CD4-positive, alpha-beta T cell treated with Interleukin-1 beta for 1 hour (primary cell): ENCODE measurements at regions not wholly inside any gene's neighbourhood (a gene's known extent, or its start where the extent isn't known, plus 50 kb on each side); places are given as distances from the start of the nearest gene placed in this dataset.
"Not testable (repeated sequence)": the region's sequence is repeated elsewhere in the genome, so short reads cannot be mapped to it uniquely, and the experiment has no call there.

Experiments
- DNase-seq, 2 donors: peaks; one replicate each; pipeline ENCODE4 v3.0.0-alpha.2; 2020 to 2022

DNA sequence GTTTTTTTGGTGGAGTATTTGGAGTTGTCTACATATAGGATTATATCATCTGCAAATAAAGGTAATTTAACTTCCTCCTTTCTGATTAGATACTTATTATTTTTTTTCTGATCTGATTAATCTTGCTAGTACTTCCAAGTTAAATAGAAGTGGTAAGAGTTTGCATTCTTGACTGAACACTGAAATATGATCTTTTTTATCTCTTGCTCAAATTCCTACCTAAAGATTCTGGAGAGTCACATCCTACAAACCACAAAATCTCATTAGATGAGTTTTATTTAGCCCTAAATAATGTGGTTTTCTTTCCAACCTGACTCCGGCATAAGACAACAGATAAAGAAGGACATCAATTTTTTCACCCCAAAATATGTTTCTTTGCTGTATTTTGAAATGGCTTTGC lies 977.9 kb upstream of the GBE1 start:
- no peak for DNase-seq

DNA sequence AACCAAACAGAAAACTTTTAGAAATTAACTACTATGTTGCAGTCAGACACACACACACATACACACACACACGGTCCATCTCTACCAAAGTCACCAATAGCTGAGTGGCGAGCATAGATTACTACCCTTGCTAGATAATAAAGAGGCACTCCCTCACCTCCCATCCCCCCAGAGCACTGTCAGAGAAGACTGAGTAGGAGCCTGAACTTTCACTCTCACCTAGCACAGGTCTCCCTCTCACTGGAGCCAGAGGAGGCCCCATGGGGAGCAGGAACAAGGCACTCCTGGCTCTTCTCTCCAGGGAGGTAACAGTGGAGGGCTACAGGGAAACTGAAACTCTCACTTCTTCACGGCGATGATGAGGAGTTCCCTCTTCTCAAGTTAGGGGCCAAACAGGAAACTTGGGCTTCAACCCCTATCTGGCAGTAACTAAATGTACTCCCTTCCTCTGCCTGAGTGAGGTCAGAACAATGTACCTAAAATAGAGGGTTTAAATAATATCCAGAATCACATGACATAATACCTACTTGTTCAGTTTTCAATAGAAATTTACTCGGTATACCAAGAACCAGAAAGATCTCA lies 975.3 kb upstream of the GBE1 start:
- DNase-seq: no peak

DNA sequence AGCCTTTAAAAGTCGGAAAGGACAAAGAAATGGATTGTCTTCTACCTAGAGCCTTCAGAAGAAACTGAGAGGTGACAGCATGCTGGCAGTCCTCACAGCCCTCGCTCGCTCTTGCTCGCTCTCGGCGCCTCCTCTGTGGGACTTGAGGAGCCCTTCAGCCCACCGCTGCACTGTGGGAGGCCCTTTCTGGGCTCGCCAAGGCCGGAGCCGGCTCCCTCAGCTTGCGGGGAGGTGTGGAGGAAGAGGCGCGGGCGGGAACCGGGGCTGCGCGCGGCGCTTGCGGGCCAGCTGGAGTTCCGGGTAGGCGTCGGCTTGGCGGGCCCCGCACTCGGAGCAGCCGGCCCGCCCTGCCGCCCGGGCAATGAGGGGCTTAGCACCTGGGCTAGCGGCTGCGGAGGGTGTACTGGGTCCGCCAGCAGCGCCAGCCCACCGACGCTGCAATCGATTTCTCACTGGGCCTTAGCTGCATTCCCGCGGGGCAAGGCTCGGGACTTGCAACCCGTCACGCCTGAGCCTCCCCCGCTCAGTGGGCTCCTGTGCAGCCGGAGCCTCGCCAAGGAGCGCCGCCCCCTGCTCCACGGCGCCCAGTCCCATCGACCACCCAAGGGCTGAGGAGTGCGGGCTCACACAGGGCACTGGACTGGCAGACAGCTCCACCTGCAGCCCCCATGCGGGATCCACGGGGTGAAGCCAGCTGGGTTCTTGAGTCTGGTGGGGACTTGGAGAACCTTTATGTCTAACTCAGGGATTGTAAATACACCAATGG lies 953.8 kb upstream of the GBE1 start:
- no peak for DNase-seq

DNA sequence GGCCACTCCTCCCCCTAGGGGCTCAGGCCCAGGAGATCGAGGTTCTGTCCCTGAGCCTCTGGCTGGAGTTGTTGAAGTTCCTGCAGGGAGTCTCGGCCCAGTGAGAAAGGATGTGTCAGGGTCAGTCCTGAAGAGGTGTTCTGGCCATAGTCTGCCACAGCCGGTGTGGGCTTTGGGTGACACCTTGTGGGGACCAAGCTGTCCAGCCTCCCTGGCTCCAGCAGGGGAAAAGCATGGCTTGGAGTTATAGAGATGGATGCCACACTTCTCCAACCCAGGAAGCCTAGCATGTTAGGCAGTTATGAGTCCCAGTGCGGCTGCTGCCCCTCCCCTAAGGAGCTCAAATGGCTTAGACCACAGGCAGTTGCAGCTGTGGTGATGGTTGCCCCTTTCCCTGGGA lies 945.6 kb upstream of the GBE1 start:
- no peak for DNase-seq

DNA sequence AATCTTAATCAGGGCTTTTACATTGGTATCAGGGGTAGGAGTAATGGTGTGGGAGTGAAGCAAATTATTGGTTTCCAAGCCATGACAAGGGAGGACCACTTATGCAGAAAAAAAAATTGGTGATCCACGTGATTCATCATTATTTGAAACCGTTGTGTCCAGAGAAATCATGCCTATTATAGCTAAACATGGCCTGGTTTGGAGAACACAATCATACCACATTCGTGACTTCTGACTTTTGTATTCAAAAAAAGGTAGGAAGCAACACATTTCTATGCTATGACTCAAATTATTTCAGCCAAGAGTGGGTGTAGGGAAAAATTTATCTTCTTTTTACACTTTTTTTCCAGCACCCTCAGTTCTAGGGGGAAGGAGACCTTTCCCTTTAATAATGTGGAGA lies 924.3 kb upstream of the GBE1 start:
- no peak for DNase-seq

DNA sequence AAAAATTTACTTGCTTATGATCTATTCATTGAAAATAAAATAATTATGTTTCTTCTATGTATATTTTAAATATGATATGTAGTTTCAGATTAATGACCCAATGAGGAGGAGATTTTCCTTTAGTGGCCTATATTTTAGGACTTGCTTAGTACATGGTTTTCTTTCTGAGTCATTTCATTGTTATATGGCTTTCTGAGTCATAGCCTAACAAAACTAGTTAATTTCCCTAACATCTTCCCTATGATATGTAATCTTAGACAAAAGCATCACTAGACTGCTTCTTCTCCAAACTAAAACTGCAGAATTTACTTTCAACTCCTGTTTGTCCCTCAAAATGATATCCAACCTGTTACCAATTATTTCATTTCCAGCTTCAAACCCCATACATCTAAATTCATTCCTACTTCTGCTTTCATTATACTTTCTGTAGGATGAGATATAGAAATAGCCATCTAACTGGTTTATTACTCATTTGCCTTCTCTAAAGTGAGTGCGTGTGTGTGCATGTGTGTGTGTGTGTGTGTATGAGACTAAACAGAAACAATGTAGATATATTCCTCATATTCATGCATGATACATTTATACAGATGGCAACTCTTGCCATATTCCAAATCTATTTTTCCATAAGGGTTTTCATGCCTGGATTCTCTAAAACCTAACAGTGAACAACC lies 915.0 kb upstream of the GBE1 start:
- DNase-seq: no peak

DNA sequence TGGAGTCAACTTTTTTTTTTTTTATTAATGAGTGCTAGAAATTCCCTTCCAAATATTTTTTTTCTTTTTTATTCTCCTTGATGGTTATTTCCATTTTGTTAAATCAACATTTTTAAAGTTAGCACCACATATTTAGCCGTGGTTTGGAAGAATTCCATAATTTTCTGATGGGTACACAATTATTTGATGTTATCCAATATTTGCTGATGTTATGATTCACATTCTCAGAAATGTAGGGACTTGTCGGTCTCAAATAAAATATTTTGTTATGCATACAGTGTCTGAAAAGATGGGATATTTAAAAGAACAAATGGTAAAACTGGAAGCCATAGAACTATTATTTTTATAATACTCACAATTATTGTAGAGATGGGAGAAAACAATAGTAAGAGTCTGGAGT lies 911.5 kb upstream of the GBE1 start:
- DNase-seq: no peak

DNA sequence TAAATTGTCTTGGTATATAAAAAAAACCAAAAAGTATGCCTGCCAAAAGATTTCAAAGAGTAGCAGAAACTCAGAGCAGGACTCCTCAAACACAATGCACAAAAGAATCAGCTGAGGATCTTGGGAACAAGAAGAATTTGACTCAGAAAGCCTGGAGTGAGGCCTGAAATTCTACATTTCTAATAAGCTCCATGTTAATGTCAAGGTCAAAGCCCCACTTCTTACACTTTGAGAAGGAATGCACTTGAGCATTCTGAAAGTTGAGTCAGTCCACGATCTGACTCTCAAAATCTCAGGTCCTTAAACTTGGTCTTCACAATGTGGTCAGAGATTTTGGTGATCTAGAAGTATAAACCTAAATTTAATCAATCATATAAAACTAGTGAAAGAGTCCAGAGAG lies 910.0 kb upstream of the GBE1 start:
- DNase-seq: no peak

DNA sequence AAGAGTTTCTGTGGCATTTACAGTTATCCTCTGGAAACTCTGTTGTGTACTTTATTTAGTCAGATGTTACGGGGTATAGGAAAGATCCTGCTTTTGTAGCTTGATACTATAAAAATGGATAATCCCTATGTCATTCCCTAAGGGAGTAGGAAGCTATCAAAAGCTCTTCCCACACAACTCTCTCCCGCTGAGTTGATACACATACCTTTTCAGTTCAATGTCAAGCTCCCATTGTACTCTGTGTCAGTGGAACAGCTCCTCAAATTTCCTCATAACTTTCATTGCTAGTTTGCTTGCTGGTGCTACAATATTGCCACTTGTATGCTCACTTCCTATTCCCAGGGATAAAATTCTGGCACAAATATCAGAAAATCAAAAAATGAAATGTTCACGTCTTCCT lies 893.3 kb upstream of the GBE1 start:
- DNase-seq: no peak

DNA sequence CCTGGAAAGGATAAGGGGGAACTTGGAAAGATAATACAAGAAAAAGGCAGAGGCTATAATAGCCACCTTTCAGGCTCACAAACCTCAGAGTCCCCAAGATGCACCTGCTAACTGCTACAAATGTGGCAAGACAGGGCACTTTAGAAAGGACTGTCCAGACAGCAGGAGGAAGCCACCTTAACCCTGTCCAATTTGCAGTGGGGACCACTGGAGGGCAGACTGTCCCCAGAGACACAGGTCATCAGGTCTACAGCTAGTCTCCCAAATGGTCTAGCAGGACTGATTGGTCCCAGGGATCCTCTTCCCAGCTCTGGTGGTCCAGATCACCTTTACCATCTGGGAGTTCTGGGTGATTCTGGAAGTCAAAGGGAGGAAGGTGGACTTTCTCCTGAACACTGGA lies 882.5 kb upstream of the GBE1 start:
- no peak for DNase-seq

DNA sequence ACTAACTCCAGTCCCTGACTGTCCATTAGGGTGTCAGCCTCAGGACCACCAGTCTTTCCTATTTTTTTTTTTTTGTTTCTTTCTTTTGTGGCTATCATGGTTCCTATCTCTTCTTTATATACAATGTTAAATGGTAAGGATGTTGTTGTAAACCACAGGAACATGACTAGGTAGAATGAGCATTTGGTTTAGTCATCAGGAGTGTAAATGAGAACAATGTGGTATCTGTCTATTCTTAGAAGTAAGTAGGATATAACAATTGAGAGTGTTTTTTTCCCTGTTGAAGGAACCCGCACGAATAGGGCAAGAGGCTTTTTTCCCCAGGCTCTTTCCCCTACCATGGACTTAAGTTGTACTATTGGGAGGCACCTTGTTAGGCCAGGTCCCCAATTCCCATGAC lies 880.3 kb upstream of the GBE1 start:
- DNase-seq: no peak

DNA sequence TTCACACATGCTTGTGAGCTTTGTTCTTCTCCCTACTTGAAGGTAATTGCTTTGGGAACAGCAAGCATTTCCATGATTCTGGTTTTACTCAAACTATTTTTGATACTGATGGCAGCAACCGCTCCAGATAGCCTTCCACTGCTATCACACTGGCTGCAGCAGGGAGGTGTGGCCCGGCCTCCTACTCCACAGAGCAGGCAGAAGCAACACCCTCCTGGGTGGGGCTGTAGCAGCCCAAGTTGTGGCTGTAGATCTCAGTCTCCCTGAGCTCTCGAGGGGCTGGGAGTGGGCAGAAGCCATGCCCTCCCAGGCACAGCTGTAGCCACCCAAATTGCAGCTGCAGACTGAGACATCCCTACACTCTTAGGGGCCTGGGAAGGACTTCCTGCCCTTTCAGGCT lies 878.8 kb upstream of the GBE1 start:
- no peak for DNase-seq

DNA sequence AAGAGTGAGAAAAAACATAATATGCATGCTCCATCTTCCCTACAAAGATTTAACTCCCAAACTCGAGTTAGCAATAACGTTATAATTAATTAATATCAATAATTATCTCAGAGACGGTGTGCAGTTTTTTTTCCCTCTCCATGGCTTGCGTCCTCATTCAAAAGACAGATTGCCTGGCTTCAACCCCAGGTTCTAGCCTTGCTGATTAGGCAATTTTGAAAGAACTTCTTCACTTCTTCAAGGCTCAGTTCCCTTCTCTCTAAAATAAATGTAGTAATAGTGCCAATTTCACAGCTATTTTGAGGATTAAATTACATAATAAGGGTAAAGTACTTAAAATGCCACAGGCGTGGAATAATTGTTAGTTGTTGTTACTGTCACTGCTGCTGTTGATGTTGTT lies 876.1 kb upstream of the GBE1 start:
- no peak for DNase-seq

DNA sequence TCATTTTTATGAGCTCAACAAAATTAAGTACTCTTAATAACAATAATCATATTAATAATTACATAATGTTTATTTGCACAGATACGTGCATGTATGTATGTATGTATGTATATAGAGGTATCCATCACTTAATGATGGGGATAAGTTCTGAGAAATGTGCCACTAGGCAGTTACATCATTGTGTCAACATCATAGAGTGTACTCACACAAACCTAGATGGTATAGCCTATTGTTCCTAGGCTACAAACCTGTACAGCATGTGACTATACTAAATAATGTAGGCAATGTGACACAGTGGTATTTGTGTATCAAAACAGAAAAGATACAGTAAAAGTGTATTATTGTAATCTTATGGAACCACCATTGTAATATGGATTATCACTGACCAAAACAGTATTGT lies 874.7 kb upstream of the GBE1 start:
- DNase-seq: no peak

DNA sequence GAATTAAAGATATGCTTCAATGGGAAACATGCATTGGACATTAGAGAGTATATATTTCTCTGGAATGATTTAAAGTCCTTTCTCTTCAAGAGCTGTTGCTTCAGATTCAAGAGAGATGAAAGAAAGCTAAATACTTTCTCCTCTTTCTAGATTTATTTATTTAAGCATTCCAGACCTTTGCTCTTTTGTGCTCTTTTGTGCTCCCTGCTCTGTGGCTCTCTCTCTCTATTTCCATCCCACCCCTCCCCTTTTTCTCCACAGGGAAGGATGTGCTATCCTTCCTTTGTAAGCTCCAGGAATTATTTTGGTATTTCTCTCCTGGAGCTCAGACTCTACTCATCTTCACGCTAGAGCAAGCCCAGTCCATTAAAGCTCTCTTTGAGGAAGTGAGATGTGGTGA lies 871.9 kb upstream of the GBE1 start:
- no peak for DNase-seq

DNA sequence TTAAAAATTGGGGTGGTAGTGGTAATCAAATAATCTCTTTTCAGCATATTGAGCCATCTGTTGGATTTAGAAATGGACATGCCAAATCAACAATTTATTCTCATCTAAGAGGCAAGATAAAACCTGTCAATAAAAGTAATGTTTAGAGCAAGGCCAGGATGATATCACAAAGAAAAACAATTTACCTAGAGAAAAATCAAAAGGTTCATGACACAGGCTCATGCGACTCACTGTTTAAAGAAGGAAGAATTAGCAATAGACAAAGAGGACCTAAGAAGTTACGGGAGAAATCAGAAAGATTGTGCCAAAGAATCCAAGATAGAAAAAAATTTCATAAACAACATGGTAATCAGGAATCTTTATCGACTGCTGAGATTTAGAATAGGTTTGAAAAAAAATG lies 868.5 kb upstream of the GBE1 start:
- DNase-seq: no peak

DNA sequence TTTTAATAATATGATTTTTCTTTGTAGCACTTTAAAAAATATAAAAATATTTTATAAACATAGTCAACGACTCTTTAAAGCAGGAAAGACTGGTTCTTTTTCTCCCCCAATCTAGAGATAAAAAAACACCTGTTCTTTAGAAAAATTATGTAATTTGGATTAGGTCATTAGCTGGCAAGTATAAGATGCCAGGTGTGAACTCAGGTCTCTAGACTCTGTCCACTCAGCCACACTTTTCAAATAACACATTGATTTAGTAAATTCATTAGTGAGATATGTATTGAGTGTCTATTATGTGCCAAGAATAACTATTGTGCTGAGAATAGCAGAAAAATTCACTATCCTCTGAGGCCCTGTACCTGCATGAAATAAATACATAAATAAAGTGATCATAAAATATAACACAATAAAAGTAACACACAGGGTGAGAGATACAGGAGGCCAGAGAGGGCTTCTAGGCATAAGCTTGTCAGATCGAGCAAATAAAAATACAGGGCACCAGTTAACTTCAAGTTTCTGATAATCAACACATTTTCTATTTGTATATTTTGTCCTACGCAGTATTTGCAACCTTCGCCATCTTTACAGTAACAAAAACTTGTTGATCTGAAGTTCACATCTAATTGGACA lies 867.1 kb upstream of the GBE1 start:
- DNase-seq: no peak

DNA sequence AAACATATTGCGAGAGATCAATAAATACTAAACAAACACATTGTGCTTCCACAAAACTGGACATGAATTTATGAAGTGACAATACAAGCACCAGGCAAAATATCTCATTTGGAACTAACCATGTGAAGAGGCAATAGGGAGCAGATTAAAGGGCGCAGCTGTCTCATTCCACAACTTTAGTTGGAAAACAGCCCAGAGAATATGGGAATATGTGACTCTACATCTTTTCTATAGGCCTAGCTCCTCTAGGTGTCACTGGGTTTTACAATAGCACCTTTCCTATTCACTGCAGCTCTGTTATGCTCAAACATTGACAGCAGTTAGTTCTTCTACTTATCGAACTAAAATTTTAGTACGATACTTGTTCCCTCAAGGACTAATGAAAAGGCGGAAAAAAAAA lies 866.3 kb upstream of the GBE1 start:
- DNase-seq: no peak

DNA sequence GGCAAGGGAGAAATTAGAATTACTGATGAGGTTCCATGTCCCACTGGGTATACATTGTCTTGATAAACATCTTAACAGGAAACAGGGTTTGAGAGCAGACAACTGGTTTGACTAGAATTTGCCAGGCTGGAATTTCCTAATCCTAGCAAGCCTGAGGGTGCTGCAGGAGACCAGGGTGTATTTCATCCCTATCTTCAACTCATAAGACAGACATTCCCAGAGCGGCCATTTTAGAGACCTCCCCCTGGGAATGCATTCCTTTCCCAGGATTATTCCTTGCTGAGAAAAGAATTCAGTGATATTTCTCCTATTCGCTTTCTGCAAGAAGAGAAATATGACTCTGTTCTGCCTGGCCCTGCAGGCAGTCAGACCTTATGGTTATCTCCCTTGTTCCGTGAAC lies 859.3 kb upstream of the GBE1 start:
- not testable (repeated sequence) for DNase-seq

DNA sequence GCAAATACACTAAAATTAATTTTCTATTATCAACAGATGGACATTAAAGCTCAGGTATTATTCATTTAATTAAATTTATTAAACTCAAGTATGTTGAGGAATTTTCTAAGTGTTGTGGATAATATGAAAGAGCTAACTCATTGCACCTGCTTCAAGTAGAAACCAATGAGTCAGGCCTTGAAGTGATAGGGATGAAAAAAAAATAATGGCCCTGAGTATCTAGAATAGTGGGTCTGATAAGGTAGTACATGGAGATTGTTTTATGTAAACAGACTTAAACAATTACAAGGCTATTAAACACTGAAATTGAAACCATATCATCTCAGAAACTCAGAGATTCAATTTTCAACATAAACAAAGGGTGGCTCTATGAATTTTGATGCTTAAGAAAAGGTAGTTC lies 857.1 kb upstream of the GBE1 start:
- no peak for DNase-seq

DNA sequence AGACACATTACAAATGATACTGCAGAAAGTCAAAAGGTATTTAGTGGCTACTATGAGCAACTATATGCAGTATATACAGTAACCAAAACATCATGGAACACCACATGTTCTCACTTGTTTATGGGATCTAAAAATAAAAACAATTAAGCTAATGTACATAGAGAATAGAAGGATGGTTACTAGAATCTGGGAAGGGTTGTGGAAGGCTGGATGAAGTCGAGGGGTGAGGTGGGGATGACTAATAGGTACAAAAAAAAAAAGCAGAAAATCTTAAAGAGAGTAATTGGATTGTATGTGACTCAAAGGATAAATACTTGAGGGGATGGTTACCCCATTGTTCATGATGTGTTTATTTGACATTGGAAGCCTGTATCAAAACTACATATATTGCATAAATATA lies 848.8 kb upstream of the GBE1 start:
- no peak for DNase-seq

DNA sequence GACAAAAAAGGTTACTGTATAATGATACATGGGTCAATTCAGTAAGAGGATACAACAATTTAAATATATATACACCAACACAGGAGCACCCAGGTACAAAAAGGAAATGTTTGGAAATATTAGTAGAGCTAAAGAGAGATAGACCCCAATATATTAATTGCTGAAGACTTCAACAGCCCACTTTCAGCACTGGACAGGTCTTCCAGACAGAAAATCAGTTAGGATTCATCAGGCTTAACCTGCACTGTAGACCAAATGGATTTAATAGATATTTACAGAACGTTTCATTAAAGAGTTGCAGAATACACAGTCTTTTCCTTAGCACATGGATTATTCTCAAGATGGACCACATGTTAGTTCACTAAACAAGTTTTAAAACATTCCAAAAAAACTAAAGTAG lies 845.9 kb upstream of the GBE1 start:
- DNase-seq: no peak

DNA sequence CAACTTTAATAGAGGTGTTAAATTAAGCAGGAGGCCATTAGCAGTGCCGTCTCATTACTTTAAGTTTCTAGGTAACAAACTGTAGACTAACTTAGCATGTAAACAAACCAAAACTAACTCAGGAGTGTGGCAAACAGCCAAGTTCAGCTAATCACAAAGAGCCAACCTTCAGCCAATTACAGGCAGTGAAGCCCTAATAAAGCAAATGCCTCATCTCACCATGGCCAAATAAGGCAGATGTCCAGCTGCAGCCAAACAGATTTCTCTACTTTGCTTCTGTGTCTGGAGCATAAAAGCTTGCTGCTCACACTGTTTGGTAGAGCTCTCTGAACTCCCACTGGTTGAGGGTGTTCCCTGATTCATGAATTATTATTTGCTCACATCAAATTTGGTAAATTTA lies 835.4 kb upstream of the GBE1 start:
- DNase-seq: no peak

DNA sequence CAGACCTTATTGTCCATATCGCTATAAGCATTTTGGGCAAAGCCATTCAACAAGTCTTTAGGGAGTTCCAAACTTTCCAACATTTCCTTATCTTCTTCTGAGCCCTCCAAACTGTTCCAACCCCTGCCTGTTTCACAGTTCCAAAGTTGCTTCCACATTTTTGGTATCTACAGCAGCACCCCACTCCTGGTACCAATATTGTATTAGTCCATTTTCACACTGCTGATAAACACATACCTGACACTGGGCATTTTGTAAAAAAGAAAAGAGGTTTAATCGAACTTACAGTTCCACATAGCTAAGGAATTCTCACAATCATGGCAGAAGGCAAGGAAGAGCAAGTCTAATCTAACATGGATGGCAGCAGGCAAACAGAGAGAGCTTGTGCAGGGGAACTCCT lies 834.1 kb upstream of the GBE1 start:
- DNase-seq: no peak
